Dermis microvascular lymphatic vessel endothelial cell (primary cell): ENCODE measurements at regions not wholly inside any gene's neighbourhood (a gene's known extent, or its start where the extent isn't known, plus 50 kb on each side); places are given as distances from the start of the nearest gene placed in this dataset.
"Not testable (repeated sequence)": the region's sequence is repeated elsewhere in the genome, so short reads cannot be mapped to it uniquely, and the experiment has no call there.

Experiments used
- DNase-seq, 2 donors: peaks; one replicate each; pipeline versions ENCODE4 v3.0.0 to v3.0.0-alpha.2; 2010; ENCODE audit warnings: low read depth in 2 of 2

DNA sequence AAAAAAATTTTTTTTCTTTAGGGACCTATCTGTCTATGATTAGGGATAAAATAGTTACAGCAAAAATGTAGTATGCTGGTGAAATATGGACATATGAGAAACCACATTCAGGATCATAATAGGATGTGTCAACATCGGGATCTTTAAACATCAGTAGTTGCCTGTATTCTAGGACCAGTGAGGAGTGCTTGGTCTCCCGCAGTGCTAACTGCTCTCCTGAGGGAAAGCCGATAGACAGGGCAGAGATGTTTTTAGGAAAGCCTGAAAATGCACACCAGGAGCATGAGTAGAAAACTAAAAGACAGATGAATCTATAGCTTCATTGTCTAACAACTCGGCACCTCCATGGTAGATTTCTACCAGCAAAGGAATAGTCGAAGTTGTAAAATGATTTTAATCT is 178.1 kb upstream of the SMIM31 start:
- no peak for DNase-seq

DNA sequence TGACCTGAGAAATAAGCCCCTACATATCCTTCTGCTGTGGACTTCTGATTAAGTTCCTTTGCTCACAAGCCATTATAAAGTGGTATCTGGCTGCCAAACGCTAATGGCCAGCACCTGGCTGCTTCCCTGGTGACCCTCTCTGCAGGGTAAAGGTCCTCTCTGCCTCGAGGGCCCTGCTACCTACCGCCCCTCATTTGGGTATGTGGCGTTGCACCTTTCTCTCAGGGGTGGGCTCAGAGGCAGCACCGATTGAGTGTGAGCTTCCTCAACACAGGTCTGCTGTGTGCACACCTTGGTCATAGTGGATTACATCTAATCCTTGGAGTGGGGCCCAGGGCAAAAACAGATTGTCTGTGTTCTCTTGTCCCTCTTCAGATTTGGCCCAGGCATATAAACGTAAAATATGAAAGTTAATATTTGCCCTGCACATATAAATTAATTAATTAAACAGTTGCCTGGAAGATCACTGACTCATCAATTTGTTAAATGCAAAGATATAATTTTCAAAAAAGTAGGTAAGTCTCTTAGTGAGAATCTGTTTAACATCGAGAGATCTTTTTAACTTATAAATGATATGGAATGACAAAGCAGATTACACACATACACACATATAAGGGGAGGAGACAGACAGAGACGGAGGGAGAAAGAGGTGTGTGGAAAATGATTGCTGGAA is 174.5 kb upstream of the SMIM31 start:
- no peak for DNase-seq

DNA sequence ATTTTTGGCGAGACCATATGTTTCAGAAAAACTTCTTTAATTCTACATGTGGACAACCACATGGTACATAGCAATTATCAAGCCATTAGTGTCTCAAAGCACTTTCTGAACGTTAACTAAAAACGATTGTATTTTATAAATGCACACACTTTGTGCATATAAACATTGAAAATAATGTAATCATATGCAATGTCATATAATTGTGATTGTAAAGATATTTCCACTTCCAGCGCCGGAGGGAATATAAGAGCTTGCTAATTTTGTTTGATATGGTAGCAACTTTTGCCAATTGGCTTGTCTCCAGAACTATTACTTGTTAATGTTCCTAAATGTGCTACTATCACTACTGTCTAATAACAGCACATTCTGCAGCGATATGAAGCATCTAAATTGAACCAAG is 162.3 kb upstream of the SMIM31 start:
- DNase-seq = no peak

DNA sequence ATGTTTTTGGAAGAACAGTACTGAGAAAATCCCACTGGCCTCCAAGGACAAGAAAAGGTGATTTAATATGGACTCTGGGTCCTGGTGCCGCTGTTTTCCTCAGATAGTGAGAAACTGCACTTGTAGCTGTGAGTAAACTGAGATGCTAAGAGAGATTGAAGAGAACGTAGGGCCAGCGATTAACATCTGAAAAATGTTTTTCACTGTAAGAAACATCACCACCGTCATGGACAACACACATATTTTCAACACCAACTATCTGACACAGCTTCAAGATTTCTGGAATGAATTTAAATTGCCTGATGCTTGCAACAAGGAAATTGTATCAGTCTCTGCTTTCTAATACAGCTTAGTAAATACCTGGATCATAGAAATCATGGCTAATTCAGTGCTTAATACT is 158.2 kb upstream of the SMIM31 start:
- DNase-seq = no peak

DNA sequence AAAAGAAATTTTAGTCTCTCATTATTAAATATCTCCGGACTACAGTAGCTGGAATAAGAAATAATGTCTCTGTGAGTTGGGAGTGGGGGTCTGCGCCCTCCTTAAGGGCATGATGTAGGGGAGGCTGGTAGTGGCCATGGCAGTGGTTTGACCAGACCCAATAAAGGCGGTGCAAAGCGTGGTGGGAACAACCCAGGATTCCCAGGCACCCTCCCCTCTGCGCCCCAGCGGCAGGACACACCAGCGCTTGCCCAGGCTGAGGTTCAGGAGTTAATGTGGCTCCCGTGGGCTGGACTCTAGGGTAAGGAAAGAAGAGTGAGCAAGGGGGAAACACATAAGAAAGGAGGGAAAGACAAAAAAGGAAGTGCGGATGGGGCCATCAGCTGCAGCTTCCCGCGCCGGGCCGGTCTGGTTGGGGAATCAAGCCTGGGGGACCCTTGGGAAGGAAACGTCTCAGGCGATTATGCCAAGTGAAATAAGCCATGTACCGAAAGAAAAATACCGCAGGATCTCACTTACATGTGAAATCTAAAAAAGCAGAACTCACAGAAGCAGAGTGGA is 157.5 kb upstream of the SMIM31 start:
- no peak for DNase-seq

DNA sequence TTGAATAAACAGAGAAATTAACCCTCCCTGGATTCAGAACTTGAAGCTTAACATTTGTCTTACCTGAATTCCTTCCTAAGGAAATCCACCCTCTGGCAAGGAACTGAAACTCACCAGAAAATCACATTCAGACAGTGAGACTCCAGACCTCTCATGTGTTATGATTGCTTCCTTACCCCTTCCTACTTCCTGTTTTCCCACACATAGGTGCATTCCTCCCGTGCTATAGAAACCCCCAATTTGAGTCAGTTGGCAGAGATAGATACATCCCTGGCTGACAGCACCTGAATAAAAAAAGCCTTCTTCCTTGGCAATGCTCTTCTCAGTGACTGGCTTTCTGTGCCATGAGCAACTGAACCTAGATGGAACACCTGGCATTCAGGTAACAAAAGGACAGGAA is 157.0 kb upstream of the SMIM31 start:
- DNase-seq = no peak

DNA sequence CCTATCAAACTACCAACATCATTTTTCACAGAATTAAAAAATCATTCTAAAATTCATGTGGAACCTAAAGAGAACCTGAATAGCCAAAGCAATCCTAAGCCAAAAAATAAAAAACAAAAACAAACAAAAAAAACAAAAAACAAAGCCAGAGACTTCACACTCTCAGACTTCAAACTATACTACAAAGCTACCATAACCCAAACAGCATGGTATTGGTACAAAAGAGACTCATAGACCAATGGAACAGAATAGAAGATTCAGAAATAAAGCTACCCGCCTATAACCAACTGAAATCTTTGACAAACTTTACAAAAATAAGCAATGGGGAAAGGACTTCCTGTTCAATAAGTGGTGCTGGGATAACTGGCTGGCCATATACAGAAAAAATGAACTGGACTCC is 152.3 kb upstream of the SMIM31 start:
- DNase-seq = no peak

DNA sequence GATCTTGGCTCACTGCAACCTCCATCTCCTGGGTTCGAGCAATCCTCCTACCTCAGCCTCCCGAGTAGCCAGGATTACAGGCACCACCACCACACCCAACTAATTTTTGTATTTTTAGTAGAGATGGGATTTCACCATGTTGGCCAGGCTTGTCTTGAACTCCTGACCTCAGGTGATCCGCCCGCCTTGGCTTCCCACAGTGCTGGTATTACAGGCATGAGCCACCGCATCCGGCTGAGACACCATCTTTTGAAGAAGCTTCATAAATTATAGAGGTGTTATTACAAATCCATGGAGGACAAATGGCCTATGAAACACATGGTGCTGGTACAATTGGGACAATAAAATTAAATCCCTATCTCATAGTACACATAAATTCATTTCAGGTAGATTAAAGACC is 148.1 kb upstream of the SMIM31 start:
- DNase-seq = not testable (repeated sequence)

DNA sequence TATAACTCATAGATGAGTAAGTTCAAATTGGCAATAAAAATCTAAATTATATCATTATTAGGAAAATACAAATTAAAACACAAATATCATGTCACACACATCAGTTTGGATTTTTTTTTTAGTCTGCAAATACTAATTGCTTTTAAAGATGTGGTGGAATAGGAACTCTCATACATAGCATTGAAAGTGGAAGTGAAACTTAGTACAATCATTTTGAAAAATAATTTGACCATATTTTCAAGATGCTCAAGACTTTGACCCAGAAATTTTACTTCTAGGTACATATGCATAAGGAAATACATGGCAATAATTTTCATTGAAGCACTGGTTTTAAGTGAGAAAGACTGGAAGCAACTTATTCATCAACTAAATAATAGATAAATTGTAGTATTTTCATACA is 147.5 kb upstream of the SMIM31 start:
- DNase-seq = no peak

DNA sequence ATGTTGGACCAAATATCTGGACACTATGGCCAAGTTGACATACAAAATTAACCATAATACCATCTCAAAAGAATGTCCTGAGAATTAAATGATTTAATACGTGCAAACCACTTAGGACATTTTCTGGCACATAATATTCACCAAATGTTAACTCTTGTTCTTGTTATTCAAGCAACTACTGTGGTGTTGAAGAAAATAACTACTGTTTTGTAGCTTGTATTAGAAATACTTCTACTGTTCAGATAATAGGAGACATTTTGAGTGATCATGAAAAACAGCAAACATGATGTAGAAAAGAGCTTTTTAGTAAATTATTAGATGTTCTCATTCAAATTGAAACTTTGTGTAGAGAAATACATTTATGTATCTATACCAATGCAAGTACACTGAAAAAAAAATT is 140.7 kb upstream of the SMIM31 start:
- DNase-seq = no peak

DNA sequence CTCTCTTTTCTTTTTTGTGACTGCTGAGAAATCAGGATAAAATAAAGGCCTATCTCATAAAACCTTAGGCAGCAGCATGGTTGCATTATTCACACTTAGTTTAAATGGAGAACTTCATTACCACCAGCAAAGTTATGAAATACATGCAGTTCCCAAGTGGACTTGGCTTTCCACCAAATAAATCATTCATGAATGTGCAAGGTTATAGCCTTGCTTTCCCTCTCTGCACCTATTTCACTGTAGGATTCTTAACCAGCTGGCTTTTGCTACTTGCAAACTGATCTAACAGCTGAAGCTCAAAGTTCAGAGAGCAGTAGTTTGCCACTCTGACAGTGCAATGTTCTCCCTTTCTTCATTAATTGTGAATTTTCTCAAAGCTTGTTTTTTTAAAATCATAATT is 140.1 kb upstream of the SMIM31 start:
- no peak for DNase-seq

DNA sequence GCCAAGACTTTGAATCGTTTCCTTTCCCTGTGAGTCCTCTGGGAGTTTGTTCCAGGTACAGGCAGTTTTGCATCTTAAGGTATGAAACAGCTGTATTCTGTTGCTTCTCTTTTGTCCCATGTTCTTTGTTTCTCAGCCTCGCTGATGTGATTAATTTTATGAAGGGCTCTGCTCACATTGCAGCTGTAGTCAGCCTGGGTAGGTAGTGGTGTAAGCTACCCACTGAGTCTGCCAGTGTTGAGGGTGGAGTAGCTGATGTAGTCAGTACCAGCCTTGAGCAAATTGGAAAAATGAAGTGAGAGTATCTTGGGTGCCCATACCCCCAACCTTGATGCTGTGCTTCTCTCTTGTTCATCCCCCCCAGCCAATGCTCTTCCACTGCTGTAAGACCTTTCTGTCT is 139.6 kb upstream of the SMIM31 start:
- DNase-seq = no peak

DNA sequence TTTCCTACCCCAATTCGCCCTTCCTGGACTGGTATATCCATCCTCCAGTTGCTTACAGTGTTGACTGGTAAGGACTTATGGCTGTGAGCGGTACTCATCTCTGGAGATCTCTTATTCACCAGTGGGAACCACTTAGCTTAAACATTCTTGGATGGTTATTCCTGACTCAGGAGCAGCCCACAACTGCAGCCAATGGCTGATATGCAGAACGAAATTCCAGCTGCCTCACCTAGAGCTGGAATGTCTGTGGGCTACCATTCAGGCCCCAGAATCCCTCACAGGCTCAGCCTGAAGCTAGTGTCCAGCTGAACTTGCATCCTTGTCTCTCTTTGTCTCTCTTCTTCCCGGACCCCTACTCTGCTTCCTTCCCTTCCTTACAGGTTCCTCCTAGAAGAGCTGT is 138.9 kb upstream of the SMIM31 start:
- no peak for DNase-seq

DNA sequence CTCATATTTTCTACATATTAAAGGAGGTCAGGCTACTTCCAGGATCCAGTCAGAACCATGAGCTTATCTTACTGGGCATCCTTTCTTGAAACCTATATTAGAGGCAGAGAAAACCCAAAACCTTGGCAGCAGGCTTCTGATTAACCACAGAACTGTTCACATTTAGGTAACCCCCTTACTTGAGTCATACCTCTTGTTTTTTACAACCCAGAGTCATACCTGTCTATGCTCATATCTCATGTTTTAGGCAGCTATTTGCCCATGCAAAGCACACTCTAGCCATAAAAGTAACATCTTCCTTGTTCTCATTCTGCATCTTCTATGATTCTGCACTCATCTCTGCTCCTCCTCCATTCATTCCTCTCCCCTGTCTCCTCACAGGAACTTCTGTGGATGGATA is 138.0 kb upstream of the SMIM31 start:
- no peak for DNase-seq

DNA sequence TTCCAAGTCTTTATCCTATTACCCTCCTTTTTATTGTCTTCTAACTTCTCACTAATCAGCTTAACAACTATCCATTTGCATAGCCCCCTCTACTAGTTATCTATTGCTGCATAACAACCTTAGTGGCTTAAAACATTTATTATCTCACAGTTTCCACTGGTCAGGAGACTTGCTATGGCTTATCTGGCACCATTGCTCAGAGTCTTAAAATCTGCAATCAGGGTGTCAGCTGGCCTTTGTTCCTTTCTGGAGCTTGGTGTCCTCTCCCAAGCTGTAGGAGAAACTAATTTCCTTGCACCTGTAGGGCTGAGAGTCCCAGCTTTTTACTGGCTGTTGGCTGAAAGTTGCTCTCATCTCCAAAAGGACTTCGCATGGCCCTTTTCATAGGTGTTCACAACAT is 137.0 kb upstream of the SMIM31 start:
- DNase-seq = no peak

DNA sequence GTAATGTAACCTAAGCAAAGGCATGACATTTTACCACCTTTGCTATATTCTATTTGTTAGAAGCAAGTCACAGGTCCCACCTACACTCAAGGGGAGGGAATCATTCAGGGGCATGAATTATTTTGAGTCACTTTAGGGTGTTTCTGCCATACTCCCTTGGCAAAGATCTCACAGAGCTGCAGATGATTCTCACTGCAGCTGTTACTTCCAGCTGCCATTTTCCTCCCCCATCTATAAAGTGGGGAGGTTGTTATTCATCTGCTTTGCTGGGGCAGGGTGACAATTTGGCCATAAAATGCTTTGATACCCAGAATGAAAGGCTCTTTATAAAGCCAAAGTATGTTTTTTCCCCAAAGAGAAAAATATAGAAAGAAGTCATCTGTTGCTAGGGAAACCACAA is 136.5 kb upstream of the SMIM31 start:
- DNase-seq = no peak

DNA sequence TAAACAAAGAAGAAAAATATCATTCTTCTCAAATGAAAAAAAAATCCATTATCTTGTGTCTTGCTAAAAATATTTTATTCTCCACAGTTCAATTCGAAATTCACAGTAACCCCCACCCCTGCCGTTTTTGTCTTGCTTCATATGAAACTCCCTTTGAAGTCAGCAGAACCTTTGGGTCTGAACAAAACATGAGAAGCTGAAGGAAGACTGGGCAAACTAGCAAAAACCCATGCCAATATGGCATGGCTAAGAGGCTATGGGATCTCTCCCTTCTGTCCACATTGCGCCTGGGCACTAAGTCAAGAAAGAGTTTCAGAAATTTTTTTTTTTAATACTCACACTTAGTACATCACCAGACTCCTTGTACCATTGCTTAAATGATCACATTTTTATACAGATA is 136.0 kb upstream of the SMIM31 start:
- no peak for DNase-seq

DNA sequence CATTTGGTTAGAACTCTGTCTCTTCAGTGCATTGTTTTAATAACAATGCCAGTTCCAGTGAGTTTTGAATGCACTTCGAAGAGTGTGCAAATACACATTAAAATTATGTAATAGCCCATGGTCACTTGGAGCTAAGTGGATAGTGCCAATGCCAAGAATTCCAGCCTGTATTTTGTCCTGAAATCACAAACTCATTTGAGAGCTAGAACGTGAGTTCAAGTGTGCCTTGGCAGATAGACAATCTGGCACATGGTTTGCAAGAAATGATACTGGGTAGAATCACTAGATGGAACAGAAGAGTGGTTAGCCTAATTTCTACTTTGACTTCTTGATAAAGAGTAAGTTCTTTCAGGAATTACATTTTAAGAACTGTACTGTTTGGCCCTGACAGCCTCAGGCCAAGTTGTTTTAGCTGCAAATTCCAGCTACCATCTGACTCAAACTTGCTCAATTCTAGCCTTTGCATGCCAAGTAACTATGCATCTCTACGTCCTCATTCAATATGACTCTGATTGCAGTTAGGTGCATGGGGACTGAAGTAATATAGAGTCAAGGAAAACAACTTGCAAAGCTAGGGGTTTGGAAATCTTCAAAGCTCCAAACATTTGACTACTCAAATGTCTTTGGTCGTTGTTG is 131.9 kb upstream of the SMIM31 start:
- no peak for DNase-seq

DNA sequence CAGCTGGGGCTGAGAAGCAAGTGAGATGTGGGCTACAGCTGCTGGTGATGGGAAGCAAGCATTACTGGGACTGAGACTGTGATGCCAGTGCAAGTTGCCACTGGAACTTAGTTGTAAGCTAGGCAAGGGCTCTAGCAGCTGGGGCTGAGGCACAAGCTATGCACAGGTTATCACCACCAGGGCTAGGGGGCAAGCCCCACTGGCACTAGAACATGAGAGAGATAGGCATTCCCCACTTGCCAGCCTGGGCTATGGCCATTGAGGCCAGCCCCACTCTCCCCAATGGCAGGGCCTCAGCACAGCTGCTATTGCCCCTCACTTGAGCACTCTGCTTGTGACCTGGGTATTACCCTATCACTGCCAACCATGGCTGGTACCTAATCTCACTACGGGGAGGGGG is 130.8 kb upstream of the SMIM31 start:
- no peak for DNase-seq

DNA sequence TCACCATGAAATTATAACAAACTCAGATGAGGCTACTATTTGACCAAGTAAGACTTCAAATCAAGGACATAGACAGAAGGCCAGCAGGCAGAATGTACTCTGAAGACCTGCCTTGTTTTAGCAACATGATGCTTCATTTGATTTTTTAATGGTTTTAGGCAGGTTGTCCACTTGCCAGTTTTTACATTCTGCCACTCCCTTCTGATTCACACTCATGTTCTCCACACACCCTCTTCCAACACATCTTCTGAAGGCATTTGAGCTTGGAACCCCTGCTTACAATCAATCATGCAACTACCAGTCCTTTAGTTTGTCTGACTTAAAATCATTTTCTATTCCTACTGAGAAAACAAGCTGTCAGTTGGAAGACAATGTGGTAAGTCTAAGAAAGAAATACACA is 114.9 kb upstream of the SMIM31 start:
- DNase-seq = no peak

DNA sequence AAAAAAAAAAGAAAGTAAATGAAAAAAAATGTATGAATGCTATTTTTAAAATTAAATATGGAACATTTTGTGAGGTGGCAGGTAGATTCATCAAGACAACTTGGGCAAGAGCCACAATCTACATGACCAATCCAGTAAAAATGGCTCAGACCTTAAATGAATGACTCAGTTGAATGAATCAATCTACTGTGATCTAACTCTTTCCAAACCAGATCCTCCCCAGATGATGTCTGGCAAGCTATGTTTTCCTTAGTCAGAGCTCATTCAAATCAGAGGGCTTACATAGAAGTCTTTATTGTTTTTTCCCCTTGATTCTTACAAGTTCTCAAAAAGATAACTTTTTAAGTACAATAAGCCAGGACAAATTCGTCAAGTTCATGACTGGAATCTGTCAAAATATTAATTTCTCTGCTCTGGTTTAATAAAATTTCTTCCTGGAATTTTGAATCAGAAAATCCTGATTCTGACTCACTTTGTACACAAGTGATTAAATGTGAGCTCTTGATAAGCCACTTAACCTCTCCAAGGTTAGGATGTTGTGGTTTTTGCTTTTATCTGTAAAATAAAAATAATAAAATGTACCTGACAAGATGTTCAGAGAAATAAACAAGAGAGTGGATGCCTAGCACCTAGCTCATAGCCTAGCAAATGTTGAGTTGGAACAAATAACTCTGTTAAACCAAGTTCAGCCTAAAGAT is 105.6 kb upstream of the SMIM31 start:
- no peak for DNase-seq

DNA sequence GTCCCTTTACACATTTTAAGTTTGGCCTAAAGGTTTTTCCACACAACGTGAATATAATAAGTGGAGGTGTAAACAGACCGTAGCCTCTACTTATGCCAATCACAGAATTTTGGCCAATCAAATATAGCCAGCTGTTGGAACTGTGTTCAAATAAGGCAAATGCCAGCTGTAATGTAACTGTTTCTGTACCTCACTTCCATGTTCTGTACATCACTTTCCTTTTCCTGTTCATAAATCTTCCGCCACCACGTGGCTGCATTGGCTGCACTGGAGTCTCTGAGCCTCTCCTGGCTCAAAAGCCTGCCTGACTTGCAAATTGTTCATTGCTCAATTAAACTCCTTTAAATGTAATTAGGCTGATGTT is 105.1 kb upstream of the SMIM31 start:
- DNase-seq = no peak

DNA sequence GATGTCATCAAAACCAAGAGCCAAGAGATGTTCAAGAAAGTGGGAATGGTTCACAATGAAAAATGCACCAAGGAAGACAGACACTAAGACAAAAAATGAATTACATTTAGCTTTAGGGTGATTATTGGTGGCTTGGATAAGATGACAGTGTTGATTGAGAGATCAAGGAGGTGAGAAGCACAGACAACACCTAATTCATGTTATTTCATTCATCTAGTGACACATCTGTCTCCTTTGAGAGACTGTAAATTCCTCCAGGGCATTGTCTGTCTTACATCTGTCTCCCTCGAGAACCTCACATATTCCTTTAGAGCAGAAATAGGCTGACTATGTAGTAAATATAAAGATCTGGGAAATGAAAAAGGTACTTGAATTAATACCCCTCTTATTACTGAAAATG is 94.2 kb upstream of the SMIM31 start:
- DNase-seq = no peak
